ENCODE measurements at regions not wholly inside any gene's neighbourhood (a gene's known extent, or its start where the extent isn't known, plus 50 kb on each side); places are given as distances from the start of the nearest gene placed in this dataset.

DNA sequence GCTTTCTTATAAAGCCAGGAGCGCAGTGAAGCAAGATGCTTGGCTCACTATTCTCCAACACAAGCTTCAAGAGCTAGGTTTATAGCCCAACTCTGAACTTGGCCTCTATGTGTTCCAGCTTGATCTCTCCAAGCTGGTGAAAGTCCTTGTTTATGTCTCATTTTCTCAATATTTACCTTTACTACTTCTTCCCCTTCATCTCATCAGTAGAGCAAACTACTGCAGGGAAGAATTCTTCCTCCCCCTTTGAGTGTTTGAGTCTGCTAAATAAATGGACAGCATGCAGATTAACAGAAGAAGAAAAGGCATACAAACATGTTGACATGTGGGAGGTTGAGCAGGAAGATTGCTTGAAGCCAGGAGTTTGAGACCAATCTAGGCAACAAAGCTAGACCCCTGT is 460.7 kb downstream of the ZNF608 start:
- DNase-seq (ENCODE audit: low read depth in 3 of 3, low spot score in 1 of 3): no peak

DNA sequence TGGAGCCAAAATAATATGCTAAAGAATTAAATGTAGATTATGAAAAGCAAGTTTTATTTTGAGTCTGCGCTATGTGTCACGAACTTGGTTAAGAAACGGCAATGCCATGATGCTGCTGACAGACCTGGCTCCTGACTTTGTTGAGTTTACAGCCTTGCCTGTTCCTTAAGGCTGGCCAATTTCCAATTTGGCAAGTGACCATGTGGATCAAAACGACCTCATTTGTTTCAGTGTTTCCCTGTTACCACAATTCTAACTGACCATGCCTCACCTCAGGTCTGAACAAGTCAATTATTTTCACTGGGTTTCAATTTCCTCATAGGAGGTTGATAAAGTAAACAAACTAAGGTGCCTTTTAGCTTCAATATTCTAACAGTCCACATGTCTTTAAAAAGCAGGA is 461.4 kb downstream of the ZNF608 start:
- DNase-seq (ENCODE audit: low read depth in 3 of 3, low spot score in 1 of 3): no peak

DNA sequence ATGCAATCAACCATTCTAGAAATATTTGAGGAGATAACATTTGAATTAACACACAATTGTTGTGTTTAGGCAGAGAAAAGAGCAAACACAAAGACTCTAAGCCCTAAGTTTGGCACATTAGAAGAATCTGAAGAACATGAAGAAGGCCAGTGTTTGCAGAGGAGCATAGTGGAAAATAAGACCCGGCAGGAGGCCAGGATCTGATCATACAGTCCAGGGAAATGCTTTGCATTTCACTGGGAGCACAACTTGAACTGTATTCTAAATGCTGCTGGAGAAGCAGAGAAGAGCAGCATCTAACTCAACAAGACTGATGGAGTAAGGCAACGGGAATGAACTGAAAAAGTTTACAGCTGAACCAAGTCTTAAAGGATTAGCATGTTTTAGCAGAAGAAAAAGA is 463.4 kb downstream of the ZNF608 start:
- no peak for DNase-seq (ENCODE audit: low read depth in 3 of 3, low spot score in 1 of 3)

DNA sequence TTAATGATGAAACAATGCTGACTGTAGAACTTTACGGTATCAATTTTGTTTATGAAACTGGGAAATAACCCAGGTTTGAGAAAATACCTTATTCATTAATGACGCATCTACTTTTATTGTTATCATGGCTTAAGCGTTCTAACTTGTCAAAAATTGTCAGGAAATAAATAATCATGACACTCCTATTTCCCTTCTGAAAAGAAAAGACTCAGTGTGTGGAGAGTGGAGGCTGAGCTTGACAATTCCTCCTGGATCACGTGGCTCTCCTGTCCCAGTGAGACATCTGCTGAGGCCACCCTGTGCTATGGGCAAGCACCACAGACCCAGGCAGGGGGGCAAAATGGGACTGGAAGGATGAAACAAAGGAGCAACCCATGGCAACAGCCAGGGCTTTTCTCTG is 466.4 kb downstream of the ZNF608 start:
- DNase-seq (ENCODE audit: low read depth in 3 of 3, low spot score in 1 of 3): no peak

DNA sequence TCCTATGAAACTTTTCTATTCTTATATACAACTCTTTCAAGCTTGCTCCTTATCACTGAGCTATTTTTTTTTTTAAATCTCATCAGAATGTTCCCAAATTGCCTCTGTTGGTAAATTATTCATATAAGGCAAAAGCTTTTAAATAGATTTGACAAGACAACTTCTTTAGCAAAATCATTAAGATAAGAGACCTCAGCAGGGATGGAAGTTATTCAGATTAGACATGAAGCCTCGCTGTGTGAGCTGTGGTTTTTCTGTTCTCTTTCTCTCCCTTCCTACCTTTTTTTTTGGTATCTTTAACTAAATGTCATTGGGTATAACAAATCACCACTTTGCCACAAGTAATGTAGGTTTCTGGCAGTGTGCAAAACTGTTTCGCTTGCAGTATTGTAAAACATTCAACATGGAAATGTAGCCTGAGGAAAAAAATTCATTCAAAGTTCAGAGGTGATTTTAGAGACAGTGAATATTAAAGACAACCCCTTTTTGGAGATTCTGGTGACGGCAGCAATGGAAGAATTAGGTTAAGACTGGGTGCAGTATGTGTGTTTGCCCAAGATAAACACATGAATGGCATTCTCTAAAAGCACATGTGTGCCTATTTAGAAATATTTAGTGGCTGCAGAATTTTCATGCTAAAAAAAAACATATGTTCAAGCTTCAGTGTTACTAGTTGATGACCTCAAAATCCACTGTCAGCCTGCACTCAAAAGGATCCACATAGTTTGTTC is 467.1 kb downstream of the ZNF608 start:
- no peak for DNase-seq (ENCODE audit: low read depth in 3 of 3, low spot score in 1 of 3)

DNA sequence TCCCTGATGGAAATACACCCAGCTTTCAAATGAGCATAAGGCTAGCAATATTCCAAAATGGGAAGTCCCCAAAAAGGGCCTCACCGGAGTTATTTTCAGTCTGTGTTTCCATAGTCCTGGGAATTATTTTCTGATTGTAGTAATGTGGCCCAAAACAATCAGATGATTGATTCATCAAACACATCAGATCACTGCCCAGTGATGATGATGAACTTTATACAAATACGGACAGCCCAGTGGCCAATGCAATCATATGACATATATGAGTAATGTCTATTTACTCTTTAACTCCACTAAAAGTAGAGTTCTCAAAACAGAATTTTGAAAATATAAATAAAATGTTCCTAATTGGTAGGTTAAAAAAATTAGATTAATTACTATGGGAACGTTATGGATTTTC is 467.8 kb downstream of the ZNF608 start:
- DNase-seq (ENCODE audit: low read depth in 3 of 3, low spot score in 1 of 3): no peak

DNA sequence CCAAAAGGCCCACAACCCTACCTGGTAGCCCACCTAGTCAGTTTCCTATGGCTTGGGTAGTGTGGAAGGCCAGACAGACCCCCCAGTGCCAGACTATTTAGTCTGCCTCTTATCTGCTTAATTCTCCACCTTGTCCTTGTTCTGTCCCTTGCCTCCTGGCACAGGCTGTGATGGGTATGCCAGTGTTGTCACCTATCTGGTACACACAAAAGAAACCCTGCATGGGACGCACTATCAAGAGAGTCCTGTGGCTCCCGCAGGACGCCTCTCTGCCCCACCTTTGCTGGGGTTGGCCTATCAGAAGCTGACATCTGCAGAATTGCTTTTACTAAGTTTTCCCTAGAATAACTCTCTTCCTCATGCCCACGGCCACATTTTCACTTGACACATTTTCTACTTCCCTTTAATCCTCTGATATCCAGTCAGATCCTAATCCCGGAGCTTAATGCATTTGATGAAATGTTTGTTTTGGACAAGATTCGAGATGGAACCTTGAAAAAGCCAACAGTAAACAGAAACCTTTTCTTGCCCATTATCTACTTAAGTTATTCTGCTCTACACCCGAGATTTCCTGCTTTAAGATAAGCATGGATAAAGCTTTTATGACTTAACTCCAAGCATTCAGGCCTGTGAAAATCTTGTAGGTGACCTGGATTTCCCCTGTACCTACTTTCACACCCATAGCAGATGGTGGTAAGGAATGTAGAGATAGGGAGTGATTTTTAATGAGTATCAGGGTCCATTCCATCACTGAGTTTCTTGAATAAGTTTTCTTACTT is 468.5 kb downstream of the ZNF608 start:
- no peak for DNase-seq (ENCODE audit: low read depth in 3 of 3, low spot score in 1 of 3)

DNA sequence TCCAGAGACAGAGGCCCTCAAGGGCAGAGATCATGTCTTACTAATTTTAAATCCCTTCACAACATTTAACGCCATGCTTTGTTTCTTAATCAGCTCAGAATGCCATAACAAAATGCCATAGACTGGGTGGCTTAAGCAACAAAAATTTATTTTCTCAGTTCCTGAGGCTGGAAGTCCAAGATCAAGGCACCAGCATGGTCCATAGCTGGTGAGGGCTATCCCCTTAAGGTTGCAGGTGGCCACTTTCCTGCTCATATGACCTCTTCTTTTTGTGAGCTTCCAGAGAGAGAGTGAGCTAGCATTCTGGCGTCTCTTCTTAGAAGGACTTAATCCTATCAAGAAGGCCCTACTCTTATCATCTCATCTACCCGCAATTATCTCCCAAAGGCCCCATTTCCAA is 470.3 kb downstream of the ZNF608 start:
- DNase-seq (ENCODE audit: low read depth in 3 of 3, low spot score in 1 of 3): no peak

DNA sequence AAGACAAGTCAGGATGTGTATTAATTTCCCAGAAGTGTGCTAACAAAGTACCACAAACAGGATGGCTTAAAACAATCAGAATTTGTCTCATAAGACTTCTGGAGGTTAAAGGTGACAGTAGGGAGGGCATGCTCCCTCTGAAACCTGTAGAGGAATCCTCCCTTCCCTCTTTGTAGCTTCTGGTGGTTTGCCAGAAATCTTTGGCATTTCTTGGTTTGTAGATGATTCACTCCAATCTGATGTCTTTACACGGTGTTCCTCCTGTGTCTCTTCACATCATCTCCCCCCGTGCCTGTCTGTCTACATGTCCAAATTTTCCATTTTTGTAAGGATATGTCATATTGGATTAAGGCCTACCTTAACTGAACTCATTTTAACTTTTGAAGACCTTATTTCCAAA is 471.5 kb downstream of the ZNF608 start:
- DNase-seq (ENCODE audit: low read depth in 3 of 3, low spot score in 1 of 3): no peak

DNA sequence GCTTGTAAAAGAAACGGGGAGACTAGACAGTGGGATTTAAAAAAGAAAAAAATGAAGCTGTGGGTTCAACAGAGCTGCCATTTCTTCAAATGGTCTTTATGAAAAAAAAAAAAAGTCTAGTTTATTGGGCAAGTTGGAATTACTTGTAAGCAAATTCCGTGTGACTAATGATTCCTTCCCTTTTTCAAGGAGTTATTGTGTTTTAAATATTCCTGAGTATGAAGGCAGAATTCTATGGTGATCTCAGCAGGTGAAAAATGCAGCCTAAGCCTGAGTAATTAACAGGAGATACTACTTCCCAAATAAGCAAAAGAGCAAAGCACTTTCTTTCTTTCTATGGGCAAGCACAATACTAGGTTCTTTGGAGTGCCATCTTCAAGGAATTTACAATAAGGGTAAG is 481.9 kb downstream of the ZNF608 start:
- DNase-seq (ENCODE audit: low read depth in 3 of 3, low spot score in 1 of 3): no peak

DNA sequence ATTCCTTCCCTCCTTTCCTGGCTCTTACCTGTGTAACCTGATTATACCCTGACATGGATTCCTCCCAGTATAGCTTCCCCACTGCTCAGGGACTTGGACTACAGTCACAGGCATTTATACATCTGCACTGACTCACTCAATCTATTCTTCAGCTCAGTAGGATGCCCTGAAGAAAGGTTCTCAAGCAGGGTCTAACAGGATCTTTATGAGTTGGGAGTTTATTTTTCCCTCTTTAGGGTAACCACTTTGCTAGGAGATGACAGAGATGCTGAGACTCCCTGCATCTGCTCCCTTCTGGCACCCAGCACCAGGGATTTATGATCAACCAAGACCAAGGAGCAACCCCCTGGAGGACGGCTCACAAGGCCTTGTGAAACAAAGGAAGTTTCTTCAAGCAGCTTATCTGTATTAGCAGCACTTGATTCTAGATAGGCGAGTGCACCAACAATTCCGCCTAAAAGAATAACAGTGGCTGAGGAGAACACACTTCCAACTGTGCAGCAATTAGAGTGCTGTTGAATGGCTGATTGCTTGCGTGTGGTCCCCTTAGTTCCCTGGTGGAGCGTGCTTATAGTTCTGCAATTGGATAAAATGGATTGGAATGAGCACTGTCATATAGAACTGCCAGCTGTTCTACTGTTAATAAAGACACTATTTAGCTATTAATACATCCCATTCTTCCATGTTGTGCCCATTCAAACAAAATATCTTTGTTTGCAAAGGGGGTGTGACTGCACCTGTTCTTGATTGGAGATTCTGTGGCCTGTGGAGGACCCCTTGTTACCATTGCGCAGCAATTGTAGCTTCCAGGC is 482.6 kb downstream of the ZNF608 start:
- no peak for DNase-seq (ENCODE audit: low read depth in 3 of 3, low spot score in 1 of 3)

DNA sequence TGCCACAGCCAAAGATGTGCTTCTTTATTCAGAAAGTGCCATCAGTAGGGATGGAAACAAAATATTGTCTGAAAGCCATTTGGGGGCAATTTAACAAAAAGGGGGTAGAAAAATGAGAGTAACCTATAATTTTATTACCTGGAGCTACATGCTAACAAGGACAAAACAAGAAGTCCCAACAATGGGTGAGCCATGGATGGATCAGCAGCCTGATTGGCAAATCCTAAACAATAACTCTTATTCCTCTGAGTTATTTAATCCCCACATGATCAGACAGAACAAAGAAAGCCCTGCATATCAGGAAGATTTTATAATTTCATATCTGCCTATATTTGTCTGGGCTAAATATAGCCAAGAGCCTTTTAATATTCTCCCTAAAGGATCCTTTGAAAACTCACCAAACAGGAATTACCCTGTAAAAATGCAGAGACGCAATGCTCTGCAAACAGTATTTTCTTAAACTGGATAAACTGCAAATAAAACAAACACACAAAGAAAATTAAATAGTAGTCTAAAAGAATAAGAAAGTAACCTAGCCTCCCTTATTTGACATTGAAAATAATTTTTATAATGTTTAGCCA is 483.4 kb downstream of the ZNF608 start:
- DNase-seq (ENCODE audit: low read depth in 3 of 3, low spot score in 1 of 3): no peak

DNA sequence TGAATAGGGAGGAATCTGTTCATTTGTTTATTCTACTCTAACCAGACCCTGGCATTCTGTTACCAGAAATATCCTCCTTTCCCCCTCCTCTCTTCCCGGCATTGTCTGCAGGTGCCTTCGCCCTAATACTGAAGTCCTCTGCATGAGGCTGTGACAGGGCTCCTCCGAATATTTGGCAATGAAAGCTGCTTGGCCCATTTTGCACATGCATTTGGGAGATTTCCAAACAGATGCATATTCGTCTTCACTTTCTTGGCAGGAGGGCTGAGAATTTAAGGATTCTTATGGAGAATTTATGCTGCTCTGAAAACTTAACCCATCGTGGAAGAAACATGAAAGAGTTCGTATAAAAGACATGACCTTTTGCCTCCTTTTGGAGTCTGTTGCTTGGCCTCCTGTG is 484.0 kb downstream of the ZNF608 start:
- no peak for DNase-seq (ENCODE audit: low read depth in 3 of 3, low spot score in 1 of 3)

DNA sequence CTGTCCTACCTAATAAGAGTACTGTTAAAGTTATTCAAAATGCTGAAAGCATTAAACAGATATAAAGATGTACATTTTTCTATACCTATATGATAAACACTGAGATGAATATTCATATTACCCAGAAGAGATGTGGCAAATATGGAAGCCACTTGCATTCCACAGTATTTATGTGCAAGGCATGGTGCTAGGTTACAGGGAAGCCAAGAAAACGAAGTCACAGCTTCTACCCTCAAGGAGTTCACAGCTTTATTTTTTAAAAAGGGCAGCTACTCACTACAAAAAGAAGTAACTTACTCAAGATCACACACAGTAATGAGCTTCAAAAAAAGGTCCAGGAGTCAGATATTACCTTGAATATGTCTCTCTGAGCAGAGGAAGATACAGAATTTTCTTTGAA is 484.6 kb downstream of the ZNF608 start:
- DNase-seq (ENCODE audit: low read depth in 3 of 3, low spot score in 1 of 3): no peak

DNA sequence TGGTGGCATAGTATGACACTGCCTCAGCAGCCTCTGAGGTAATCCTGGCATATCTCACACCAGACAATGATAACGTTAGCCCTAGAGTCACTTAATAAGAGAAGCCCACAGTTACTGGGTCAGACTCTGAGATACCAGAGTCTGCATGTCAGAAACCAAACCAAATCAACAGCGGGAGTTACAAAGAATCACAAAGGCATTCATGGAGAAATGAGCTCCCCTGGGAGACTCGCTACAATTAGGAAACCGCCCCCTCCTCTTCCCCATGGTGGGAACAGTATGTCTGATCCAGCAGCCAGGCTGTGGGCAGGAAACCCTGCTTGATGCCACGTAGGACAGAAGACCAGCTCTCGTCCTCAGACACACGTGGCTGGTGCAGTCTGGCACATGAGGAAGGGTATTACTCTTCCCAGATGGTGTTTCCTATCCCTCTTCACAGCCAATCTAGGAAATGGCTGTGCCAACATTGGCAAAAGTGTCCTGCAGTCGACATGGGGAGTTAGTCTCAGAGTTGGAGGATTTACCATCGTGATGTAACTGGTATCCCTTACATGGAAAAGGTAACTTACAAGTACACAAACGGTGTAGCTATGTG is 485.4 kb downstream of the ZNF608 start:
- DNase-seq (ENCODE audit: low read depth in 3 of 3, low spot score in 1 of 3): no peak

DNA sequence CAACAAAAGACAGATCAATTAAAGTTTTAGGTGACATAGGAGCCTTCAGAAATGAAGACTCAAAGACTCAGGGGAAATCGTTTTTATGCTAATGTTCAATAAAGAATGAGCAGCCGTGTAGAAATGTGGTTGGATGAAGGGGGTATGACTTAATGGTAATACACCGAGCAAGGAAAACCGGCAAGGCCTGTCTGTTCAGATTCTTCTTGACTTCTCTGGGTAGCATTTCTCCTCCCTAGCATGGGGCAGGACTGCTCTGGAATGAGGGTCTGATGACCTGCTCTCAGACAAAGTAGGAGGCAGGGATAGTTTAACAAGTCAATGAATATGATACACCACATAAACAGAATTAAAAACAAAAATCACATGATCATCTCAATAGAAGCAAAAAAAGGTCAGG is 487.4 kb downstream of the ZNF608 start:
- no peak for DNase-seq (ENCODE audit: low read depth in 3 of 3, low spot score in 1 of 3)

DNA sequence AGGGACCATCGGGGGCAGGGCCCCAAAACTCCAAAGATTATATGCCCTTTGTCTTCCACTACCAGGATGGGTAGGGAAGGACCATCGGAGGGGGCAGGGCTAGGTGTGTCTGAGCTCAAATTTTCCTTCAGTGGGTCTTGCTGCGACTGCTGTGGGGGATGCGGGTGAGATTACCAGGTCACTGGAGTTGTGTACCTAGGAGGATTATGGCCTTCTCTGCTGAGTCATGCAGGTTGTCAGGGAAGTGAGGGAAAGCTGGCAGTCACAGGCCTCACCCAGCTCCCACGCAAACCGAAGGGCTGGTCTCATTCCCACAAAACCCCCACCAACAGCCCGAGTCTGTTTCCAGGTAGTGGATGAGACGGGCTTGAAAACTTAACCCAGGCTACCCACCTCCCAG is 489.4 kb downstream of the ZNF608 start:
- no peak for DNase-seq (ENCODE audit: low read depth in 3 of 3, low spot score in 1 of 3)

DNA sequence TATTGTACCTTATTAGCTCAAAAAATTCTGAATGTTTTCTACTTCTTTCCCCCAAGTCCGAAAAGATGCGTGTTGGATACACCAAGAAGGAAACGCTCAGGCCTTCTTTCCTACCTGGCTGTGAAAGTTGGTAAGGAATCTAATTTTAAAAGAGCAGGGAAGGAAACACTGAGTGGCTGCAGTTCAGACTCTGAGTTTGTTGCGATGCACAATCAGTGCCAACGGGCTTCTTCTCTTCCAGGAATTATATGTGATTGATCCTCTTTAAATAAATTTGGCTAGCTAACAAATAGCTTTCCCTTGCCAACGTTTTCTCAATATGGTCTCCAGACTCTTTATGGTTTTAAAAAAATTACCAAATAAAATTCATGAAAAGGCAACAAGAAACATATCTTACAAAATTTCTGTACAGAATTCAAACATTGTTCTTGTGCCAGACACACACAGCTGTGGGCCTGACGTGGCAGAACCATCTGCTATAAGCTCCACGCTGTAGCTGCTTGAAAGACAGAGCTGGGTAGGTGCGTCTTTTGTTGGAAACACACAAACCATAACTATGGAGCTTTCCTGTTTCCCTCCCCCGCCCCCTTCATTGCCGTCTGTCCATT is 493.1 kb downstream of the ZNF608 start:
- DNase-seq (ENCODE audit: low read depth in 3 of 3, low spot score in 1 of 3): no peak

DNA sequence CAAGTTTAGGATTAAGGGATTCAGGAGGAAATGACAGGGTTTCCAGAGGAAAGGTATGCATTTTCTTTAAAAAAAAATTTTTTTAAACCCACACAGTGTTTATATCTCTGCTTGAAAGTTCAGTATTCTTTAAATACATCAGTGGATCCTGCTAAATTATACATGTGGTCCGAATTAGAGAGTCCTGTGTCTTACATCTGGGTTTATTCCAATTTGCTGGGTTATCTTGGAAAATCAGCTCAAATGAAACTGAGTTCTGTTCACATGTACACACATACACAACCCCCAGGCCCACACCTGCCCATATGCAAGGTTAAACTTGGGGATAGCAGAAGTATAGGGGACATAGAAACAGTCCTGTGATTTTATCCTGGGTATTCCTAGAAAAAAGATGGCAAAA is 493.7 kb downstream of the ZNF608 start:
- DNase-seq (ENCODE audit: low read depth in 3 of 3, low spot score in 1 of 3): no peak

DNA sequence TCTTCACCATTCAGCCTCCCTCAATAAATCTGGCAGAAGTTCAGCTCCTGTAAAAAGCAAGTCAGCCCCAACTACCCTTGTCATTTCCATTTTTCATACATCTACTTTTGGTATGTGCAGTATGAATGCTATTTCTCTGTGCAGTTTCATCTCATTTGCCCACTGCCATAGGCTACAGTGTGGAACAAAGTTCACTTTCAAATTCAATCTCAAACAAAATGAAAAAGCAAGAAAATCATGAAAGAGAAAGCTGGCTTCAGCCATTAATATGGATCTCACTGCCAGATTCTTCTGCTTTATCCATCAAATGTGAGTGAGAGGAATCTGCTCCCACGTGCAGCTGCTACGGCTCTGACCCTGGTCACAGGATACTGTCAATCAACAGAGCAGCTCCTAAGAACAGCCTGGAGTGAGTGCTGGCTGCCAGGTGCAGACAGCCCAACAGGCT is 494.2 kb downstream of the ZNF608 start:
- no peak for DNase-seq (ENCODE audit: low read depth in 3 of 3, low spot score in 1 of 3)

DNA sequence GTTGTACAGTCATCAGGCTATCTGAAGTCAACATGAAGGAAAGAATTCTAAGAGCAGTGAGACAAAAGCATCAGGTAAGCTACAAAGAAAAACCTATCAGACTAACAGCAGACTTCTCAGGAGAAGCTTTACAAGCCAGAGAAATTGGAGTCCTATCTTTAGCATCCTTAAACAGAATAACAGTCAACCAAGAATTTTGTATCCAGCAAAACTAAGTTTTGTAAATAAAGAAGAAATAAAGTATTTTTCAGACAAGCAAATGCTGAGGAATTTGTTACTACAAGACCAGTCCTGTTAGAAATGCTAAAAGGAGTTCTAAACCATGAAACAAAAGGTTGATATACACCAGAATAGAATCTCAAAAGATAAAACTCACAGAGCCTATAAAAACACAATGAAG is 501.2 kb downstream of the ZNF608 start:
- no peak for DNase-seq (ENCODE audit: low read depth in 3 of 3, low spot score in 1 of 3)

Measured in stimulated activated CD4-positive, alpha-beta T cell treated with anti-CD3 and anti-CD28 coated beads, TNF-alpha, amount 100 ng/mL, for 1 hour (primary cell).